Sigmoid colon (tissue), 6 donors: ENCODE measurements at regions not wholly inside any gene's neighbourhood (a gene's known extent, or its start where the extent isn't known, plus 50 kb on each side); places are given as distances from the start of the nearest gene placed in this dataset.

Experiments
- DNase-seq: peaks from one replicate; pipeline ENCODE4 v3.0.0-alpha.2; 2019
- H3K27ac ChIP-seq, 4 donors: fragments of 200-600 bp; sonication (generic); one replicate each; pipeline ENCODE4 v1.5.1; 2016 to 2019; ENCODE audit warnings: mild to moderate bottlenecking in 1 of 4
- H3K27me3 ChIP-seq, 3 donors: fragments of 200-600 bp; sonication (generic); one replicate each; pipeline ENCODE4 v1.5.1; 2019; ENCODE audit warnings: mild to moderate bottlenecking in 1 of 3
- H3K36me3 ChIP-seq, 4 donors: fragments of 200-600 bp; sonication (generic); one replicate each; pipeline ENCODE4 v1.5.1; 2016 to 2019
- H3K4me1 ChIP-seq, 4 donors: fragments of 200-600 bp; sonication (generic); one replicate each; pipeline ENCODE4 v1.5.1; 2017 to 2019
- H3K4me3 ChIP-seq, 4 donors: fragments of 200-600 bp; sonication (generic); one replicate each; pipeline ENCODE4 v1.5.1; 2017 to 2019; ENCODE audit warnings: mild to moderate bottlenecking in 2 of 4, moderate library complexity in 1 of 4
- H3K9me3 ChIP-seq, 4 donors: fragments of 200-600 bp in 3 of 4; sonication (generic) in 3 of 4; one replicate each; pipeline versions ENCODE4 v1.5.1 to v1.6.1; 2013 to 2019
- CTCF ChIP-seq, 4 experiments: fragments of 450-650 bp in 3 of 4; fragments of 200-600 bp in 1 of 4; IDR thresholded peaks; one replicate each; pipeline ENCODE4 v1.5.1; 2016 to 2019; ENCODE audit warnings: antibody characterized with exemption in 4 of 4, mild to moderate bottlenecking in 3 of 4, moderate library complexity in 2 of 4
- EP300 ChIP-seq, 4 donors: sonication (generic); formaldehyde crosslinking; IDR thresholded peaks; one replicate each; pipeline ENCODE4 v1.6.1; 2017; ENCODE audit warnings: antibody characterized with exemption in 4 of 4
- POLR2A ChIP-seq, 2 donors: fragments of 450-650 bp; IDR thresholded peaks; one replicate each; pipeline ENCODE4 v1.6.1; 2016; ENCODE audit warnings: antibody characterized with exemption in 2 of 2, mild to moderate bottlenecking in 2 of 2, moderate library complexity in 2 of 2
- POLR2AphosphoS5 ChIP-seq, 4 donors: sonication (generic); formaldehyde crosslinking; IDR thresholded peaks; one replicate each; pipeline ENCODE4 v1.6.1; 2017; ENCODE audit warnings: antibody characterized with exemption in 4 of 4
- WGBS, 2 donors: extraction: QIAGEN DNeasy Blood & Tissue Kit; methylation state at CpG; one replicate each; pipeline ENCODE4 v1.1.7; 2013; 5-methylcytosine and 5-hydroxymethylcytosine counted together
- intact Hi-C: fragments of 100-400 bp; cut with DNase I; formaldehyde crosslinking; loops from one replicate; pipeline ENCODE4 v1.15.1; 2023
- donor health status: healthy with polysubstance abuse.
- donor health status: healthy.

- TF ChIP-seq EP300 (IDR thresholded peaks at IDR 0.05) (no peak), CTCF (IDR thresholded peaks at IDR 0.05) (no peak), POLR2A (IDR thresholded peaks at IDR 0.05) (no peak), POLR2AphosphoS5 (IDR thresholded peaks at IDR 0.05) (no peak)
- H3K36me3 ChIP-seq, result no peaks in the 10 kb centered on the region
- 71 to 77% methylated on average over 9 of the region's 9 CpGs for WGBS, 2 donors
- peaks cover 0 to 9% (median 0%) of the 10 kb centered on the region in 3 donors for H3K27me3 ChIP-seq
- H3K27ac ChIP-seq, result no peak overlapping the region
- H3K9me3 ChIP-seq, result no peaks in the 10 kb centered on the region
- no peak for DNase-seq
- H3K4me1 ChIP-seq, result no peaks in the 10 kb centered on the region
- intact Hi-C loops, result no loop called here
- no peak overlapping the region for H3K4me3 ChIP-seq
Measured at GRCh38 chr1:30609336-30609998, 113.9 kb downstream of the MATN1 start.

- no peak for TF ChIP-seq POLR2A (IDR thresholded peaks at IDR 0.05)
- no peak for TF ChIP-seq EP300 (IDR thresholded peaks at IDR 0.05)
- TF ChIP-seq POLR2AphosphoS5 (IDR thresholded peaks at IDR 0.05), result no peak
- TF ChIP-seq CTCF (IDR thresholded peaks at IDR 0.05), result no peak
- DNase-seq, result no peak
- Histone ChIP-seq H3K4me3 (no peak overlapping the region), H3K27me3 (peaks cover 0 to 9% (median 0%) of the 10 kb centered on the region in 3 donors), H3K9me3 (no peaks in the 10 kb centered on the region), H3K27ac (no peak overlapping the region), H3K4me1 (no peaks in the 10 kb centered on the region), H3K36me3 (no peaks in the 10 kb centered on the region)
- intact Hi-C loops, result no loop called here
- 66 to 74% methylated on average over 5 of the region's 5 CpGs for WGBS, 2 donors
Measured at GRCh38 chr1:30607723-30608122, 115.7 kb downstream of the MATN1 start.

GRCh38 chr1:30606166-30606565 lies 117.2 kb downstream of the MATN1 start:
- WGBS, 2 donors, result 50 to 79% methylated on average over 6 of the region's 6 CpGs
- H3K27me3 ChIP-seq, result peaks cover 0 to 14% (median 0%) of the 10 kb centered on the region in 3 donors
- intact Hi-C loops, result no loop called here

DNA sequence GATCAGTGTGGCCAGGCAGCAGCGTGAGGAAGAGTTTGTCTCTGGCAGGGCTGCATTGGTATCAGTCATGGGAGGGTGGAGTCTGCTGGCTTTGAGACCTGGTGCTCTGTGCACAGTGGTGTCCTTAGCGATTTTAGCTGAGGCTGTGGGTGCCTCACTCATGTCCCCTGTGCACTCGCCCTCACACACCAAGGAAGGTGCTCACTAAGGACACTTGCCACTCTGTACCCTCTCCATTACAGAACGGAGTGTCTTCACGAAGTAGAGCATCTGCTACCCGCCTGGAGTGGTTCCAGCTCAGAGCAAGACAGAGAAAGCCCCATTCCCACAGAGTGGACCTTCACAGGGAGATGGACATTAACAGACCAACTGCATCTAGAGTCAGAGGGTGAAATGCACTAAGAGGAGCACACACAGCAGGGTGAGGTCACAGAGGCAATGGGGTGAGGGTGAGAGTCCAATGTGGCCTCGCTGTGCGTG lies 117.9 kb downstream of the MATN1 start:
- Histone ChIP-seq H3K4me1 (no peaks in the 10 kb centered on the region), H3K4me3 (no peak overlapping the region), H3K36me3 (no peaks in the 10 kb centered on the region), H3K27me3 (peaks cover 0 to 19% (median 0%) of the 10 kb centered on the region in 3 donors), H3K27ac (no peak overlapping the region), H3K9me3 (no peaks in the 10 kb centered on the region)
- 64 to 69% methylated on average over 8 of the region's 8 CpGs for WGBS, 2 donors
- intact Hi-C loops, result no loop called here
- TF ChIP-seq CTCF (IDR thresholded peaks at IDR 0.05) (no peak), POLR2A (IDR thresholded peaks at IDR 0.05) (no peak), POLR2AphosphoS5 (IDR thresholded peaks at IDR 0.05) (no peak), EP300 (IDR thresholded peaks at IDR 0.05) (no peak)
- no peak for DNase-seq

More at GRCh38 chr1:30606166-30606565, 117.2 kb downstream of the MATN1 start:
- Histone ChIP-seq H3K4me1 (no peaks in the 10 kb centered on the region), H3K36me3 (no peaks in the 10 kb centered on the region), H3K4me3 (no peak overlapping the region), H3K27ac (no peak overlapping the region), H3K9me3 (no peaks in the 10 kb centered on the region)
- no peak for DNase-seq
- no peak for TF ChIP-seq POLR2AphosphoS5 (IDR thresholded peaks at IDR 0.05)
- no peak for TF ChIP-seq POLR2A (IDR thresholded peaks at IDR 0.05)
- no peak for TF ChIP-seq EP300 (IDR thresholded peaks at IDR 0.05)
- no peak for TF ChIP-seq CTCF (IDR thresholded peaks at IDR 0.05)
